SK-N-SH (cell line): ENCODE measurements at regions not wholly inside any gene's neighbourhood (a gene's known extent, or its start where the extent isn't known, plus 50 kb on each side); places are given as distances from the start of the nearest gene placed in this dataset.

Source experiments
- CTCF ChIA-PET: fragments of 300-600, 350-600 bp; formaldehyde crosslinking; extraction: SDS; loops from one replicate; lab custom pipeline; 2021; lab: Yijun Ruan, JAX
- POLR2A ChIA-PET: fragments of 350-600 bp; sonication (Branson Sonifier 250); formaldehyde crosslinking; extraction: SDS; loops from one replicate; lab custom pipeline; 2020; ENCODE audit warnings: antibody characterized with exemption, inconsistent platforms; lab: Yijun Ruan, JAX
- DNase-seq: peaks from one replicate; pipeline ENCODE4 v3.0.0; 2012
- H2AFZ ChIP-seq: fragments of 200-600 bp; sonication (generic); 2 replicates; pipeline ENCODE4 v1.8.1; 2016; ENCODE audit warnings: antibody characterized with exemption, mild to moderate bottlenecking, low read depth
- H3F3A ChIP-seq: fragments of 200-600 bp; sonication (generic); replicated peaks from 2 replicates; pipeline ENCODE3; 2016; ENCODE audit warnings: antibody characterized with exemption, mild to moderate bottlenecking; ENCODE audit not compliant: insufficient read depth
- H3K27ac ChIP-seq, 2 experiments: fragments of 200-500 bp in 1 of 2; fragments of 200-600 bp in 1 of 2; sonication (Bioruptor generic) in 1 of 2; sonication (generic), shearing (Covaris generic) in 1 of 2; 2 replicates each; pipeline versions ENCODE4 v1.5.1 to v1.6.1; 2014 to 2016; ENCODE audit warnings: low read depth in 2 of 2, inconsistent platforms in 1 of 2, low read length in 1 of 2, mild to moderate bottlenecking in 1 of 2, mixed read lengths in 1 of 2
- H3K27me3 ChIP-seq: fragments of 200-600 bp; sonication (generic), shearing (Covaris generic); 2 replicates; pipeline ENCODE4 v1.6.1; 2016; ENCODE audit warnings: mixed run types; ENCODE audit not compliant: insufficient read depth
- H3K36me3 ChIP-seq, 2 experiments: fragments of 200-500 bp in 1 of 2; fragments of 200-600 bp in 1 of 2; sonication (Bioruptor generic) in 1 of 2; sonication (generic) in 1 of 2; replicated peaks in 1 of 2; 2 replicates each; pipeline versions ENCODE3 to v1.5.1; 2014 to 2016; ENCODE audit warnings: low read length in 1 of 2, mild to moderate bottlenecking in 1 of 2; ENCODE audit not compliant: insufficient read depth in 2 of 2, control insufficient read depth in 1 of 2
- H3K4me1 ChIP-seq, 2 experiments: fragments of 200-500 bp in 1 of 2; fragments of 200-600 bp in 1 of 2; sonication (Bioruptor generic) in 1 of 2; sonication (generic), shearing (Covaris generic) in 1 of 2; 2 replicates each; pipeline versions ENCODE4 v1.5.1 to v1.6.1; 2014 to 2016; ENCODE audit warnings: low read depth in 1 of 2, low read length in 1 of 2, mixed run types in 1 of 2; ENCODE audit not compliant: insufficient read depth in 2 of 2, control insufficient read depth in 1 of 2
- H3K4me2 ChIP-seq: fragments of 200-600 bp; sonication (generic), shearing (Covaris generic); 2 replicates; pipeline ENCODE4 v1.6.1; 2017; ENCODE audit warnings: mixed run types
- H3K4me3 ChIP-seq, 2 experiments: fragments of 200-500 bp in 1 of 2; fragments of 200-600 bp in 1 of 2; sonication (Bioruptor generic) in 1 of 2; sonication (generic), shearing (Covaris generic) in 1 of 2; 2 replicates each; pipeline versions ENCODE4 v1.5.1 to v1.8.1; 2014 to 2016; ENCODE audit warnings: low read depth in 2 of 2, inconsistent platforms in 1 of 2, low read length in 1 of 2, mild to moderate bottlenecking in 1 of 2, mixed read lengths in 1 of 2, moderate library complexity in 1 of 2
- H3K79me2 ChIP-seq: fragments of 200-600 bp; sonication (generic); 2 replicates; pipeline ENCODE4 v1.8.1; 2017; ENCODE audit warnings: mild to moderate bottlenecking; ENCODE audit not compliant: insufficient read depth
- H3K9ac ChIP-seq: fragments of 200-600 bp; sonication (generic); 2 replicates; pipeline ENCODE4 v1.6.1; 2017; ENCODE audit warnings: mixed run types
- H3K9me2 ChIP-seq: fragments of 200-600 bp; sonication (generic); 2 replicates; pipeline ENCODE4 v1.6.1; 2017; ENCODE audit warnings: mixed run types
- H3K9me3 ChIP-seq: fragments of 200-600 bp; sonication (generic); 2 replicates; pipeline ENCODE4 v1.6.1; 2017; ENCODE audit warnings: mixed run types, mild to moderate bottlenecking, moderate library complexity
- H4K20me1 ChIP-seq: fragments of 200-600 bp; sonication (generic); 2 replicates; pipeline ENCODE4 v1.6.1; 2017; ENCODE audit warnings: mild to moderate bottlenecking, mixed run types; ENCODE audit not compliant: insufficient read depth
- CTCF ChIP-seq: fragments of 200-600 bp; sonication (generic); IDR thresholded peaks from 2 replicates; pipeline ENCODE4 v1.6.1; 2017; ENCODE audit warnings: antibody characterized with exemption, mild to moderate bottlenecking, moderate library complexity
- ELF1 ChIP-seq: IDR thresholded peaks from 2 replicates; pipeline ENCODE4 v1.4.0; 2012
- EZH2phosphoT487 ChIP-seq: fragments of 200-600 bp; sonication (generic); IDR thresholded peaks from 2 replicates; pipeline ENCODE4 v1.6.1; 2017; ENCODE audit warnings: low read depth, mixed run types, mild to moderate bottlenecking, antibody characterized with exemption, moderate library complexity, borderline replicate concordance
- FOXM1 ChIP-seq: IDR thresholded peaks from 2 replicates; pipeline ENCODE4 v1.4.0; 2012; ENCODE audit warnings: low read depth, mild to moderate bottlenecking
- GABPA ChIP-seq: IDR thresholded peaks from 2 replicates; pipeline ENCODE4 v1.4.0; 2012; ENCODE audit warnings: low read depth, mild to moderate bottlenecking
- GATA2 ChIP-seq: sonication (generic); formaldehyde crosslinking; IDR thresholded peaks from 2 replicates; pipeline ENCODE4 v1.5.0; 2020; ENCODE audit warnings: mild to moderate bottlenecking, missing genetic modification reagents
- MAX ChIP-seq: IDR thresholded peaks from 2 replicates; pipeline ENCODE4 v1.4.0; 2012; ENCODE audit warnings: low read depth
- MEF2A ChIP-seq: IDR thresholded peaks from 2 replicates; pipeline ENCODE4 v1.4.0; 2012; ENCODE audit warnings: low read depth, borderline replicate concordance
- NRF1 ChIP-seq: IDR thresholded peaks from 2 replicates; pipeline ENCODE4 v1.6.1; 2012; ENCODE audit warnings: low read depth, mild to moderate bottlenecking, low read length
- PBX3 ChIP-seq: IDR thresholded peaks from 2 replicates; pipeline ENCODE4; 2012
- POLR2AphosphoS5 ChIP-seq: IDR thresholded peaks from 2 replicates; pipeline ENCODE4 v1.6.1; 2012; ENCODE audit warnings: low read depth, low read length
- RAD21 ChIP-seq: IDR thresholded peaks from 2 replicates; pipeline ENCODE4 v1.6.1; 2012; ENCODE audit warnings: mild to moderate bottlenecking, low read length
- RCOR1 ChIP-seq: fragments of 150-350 bp; IDR thresholded peaks from 2 replicates; pipeline ENCODE4 v1.6.1; 2017; ENCODE audit warnings: antibody characterized with exemption, low read length
- REST ChIP-seq: IDR thresholded peaks from 2 replicates; pipeline ENCODE4 v1.6.1; 2012; ENCODE audit warnings: mild to moderate bottlenecking, low read depth, low read length, moderate library complexity
- RFX5 ChIP-seq: IDR thresholded peaks from 2 replicates; pipeline ENCODE4 v1.6.1; 2012; ENCODE audit warnings: mild to moderate bottlenecking, improper control_type of control experiment, low read length
- RXRA ChIP-seq: IDR thresholded peaks from 2 replicates; pipeline ENCODE4 v1.4.0; 2012; ENCODE audit warnings: low read depth, mild to moderate bottlenecking, borderline replicate concordance
- SIN3A ChIP-seq: IDR thresholded peaks from 2 replicates; pipeline ENCODE4 v1.6.1; 2012; ENCODE audit warnings: low read depth, mild to moderate bottlenecking, low read length, moderate library complexity, borderline replicate concordance
- TAF1 ChIP-seq: IDR thresholded peaks from 2 replicates; pipeline ENCODE4 v1.6.1; 2012; ENCODE audit warnings: low read depth, mild to moderate bottlenecking, low read length, moderate library complexity, borderline replicate concordance
- USF1 ChIP-seq: IDR thresholded peaks from 2 replicates; pipeline ENCODE4 v1.4.0; 2012; ENCODE audit warnings: low read depth, borderline replicate concordance
- USF2 ChIP-seq: fragments of 150-350 bp; IDR thresholded peaks from 2 replicates; pipeline ENCODE4 v1.6.1; 2017; ENCODE audit warnings: antibody characterized with exemption, low read length, low read depth, borderline replicate concordance
- WGBS: methylation state at CpG from one replicate; pipeline ENCODE4 v1.1.6; 2017; ENCODE audit warnings: low lambda C conversion rate; 5-methylcytosine and 5-hydroxymethylcytosine counted together

GRCh38 chr17:77744066-77744988 lies 214.2 kb upstream of the TNRC6C start:
- H3K4me2 ChIP-seq, result no peak overlapping the region
- POLR2A ChIA-PET, result interaction anchor here (0.8 kb wide), 1 partner anchor 9 kb away, joined by 3 read pairs; no protein-coding TSS in a partner anchor
- no peak for DNase-seq
- H3K27me3 ChIP-seq, result peaks cover 15% of the 10 kb centered on the region; the same call in 1 of the 2 replicates
- H3K36me3 ChIP-seq, result no peaks in the 10 kb centered on the region
- no peaks in the 10 kb centered on the region for H4K20me1 ChIP-seq
- H3K9ac ChIP-seq, result no peak overlapping the region
- TF ChIP-seq RAD21 (no peak), GATA2 (CRISPR knock-in tag) (no peak), PBX3 (no peak), NRF1 (no peak), FOXM1 (no peak), TAF1 (no peak), REST (no peak), RXRA (no peak), CTCF (no peak), USF1 (no peak), MEF2A (no peak), MAX (no peak), RCOR1 (no peak), ELF1 (no peak), USF2 (no peak), EZH2phosphoT487 (no peak), RFX5 (no peak), SIN3A (no peak), GABPA (no peak), POLR2AphosphoS5 (no peak)
- 52% methylated on average over 20 of the region's 21 CpGs for WGBS
- no peaks in the 10 kb centered on the region for H3K79me2 ChIP-seq
- CTCF ChIA-PET, result interaction anchor here (0.7 to 1.7 kb wide), 5 partner anchors 10 to 314 kb away, joined by 3 to 7 read pairs (median 3); no protein-coding TSS in a partner anchor
- no peaks in the 10 kb centered on the region for H3K9me2 ChIP-seq
- H3F3A ChIP-seq, result no peaks in the 10 kb centered on the region
- H3K9me3 ChIP-seq, result no peaks in the 10 kb centered on the region
- no peak overlapping the region for H3K4me3 ChIP-seq
- no peak overlapping the region for H2AFZ ChIP-seq
- no peak overlapping the region for H3K27ac ChIP-seq
- H3K4me1 ChIP-seq, result peaks cover 0 to 17% of the 10 kb centered on the region in 2 experiments; a peak in 1 of 4 replicates
